ENCODE measurements at regions not wholly inside any gene's neighbourhood (a gene's known extent, or its start where the extent isn't known, plus 50 kb on each side); places are given as distances from the start of the nearest gene placed in this dataset.

DNA sequence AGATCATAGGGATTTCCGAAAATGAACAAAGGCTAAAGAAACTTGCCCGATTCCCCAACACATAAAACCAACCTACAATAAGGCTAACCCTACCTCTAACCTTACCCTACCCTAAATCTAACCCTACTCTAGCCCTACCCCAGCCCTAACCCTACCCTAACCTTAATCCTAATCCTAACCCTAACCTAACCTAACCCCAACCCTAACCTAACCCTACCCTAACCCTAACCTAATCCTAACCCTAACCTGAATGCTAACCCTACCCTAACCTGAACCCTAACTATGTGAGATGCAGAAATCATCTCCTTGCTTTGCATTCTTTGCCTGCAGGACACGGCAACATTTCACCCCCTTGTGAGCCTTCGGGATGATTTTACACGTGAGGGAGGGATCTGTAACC is 67.6 kb upstream of the SOX1 start:
- no peak for DNase-seq (ENCODE audit: low spot score)

DNA sequence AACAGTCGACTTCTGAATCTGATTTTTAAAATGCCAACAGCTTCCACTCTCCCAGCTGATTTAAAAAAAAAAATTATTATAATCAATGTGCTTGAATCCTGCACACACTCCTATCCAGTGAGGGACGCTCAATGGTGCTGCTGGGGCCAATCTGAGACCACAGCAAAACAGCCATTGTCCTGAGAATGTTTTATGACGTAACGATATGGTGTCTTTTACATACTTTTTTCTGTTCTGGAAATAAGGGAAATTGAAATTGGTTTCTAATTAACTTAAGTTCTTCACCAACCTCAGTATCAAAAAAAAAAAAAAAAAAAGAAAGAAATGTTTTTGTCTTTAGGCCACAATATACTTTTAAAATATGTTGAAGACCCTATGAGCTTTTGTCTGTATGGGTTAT is 66.1 kb upstream of the SOX1 start:
- no peak for DNase-seq (ENCODE audit: low spot score)

DNA sequence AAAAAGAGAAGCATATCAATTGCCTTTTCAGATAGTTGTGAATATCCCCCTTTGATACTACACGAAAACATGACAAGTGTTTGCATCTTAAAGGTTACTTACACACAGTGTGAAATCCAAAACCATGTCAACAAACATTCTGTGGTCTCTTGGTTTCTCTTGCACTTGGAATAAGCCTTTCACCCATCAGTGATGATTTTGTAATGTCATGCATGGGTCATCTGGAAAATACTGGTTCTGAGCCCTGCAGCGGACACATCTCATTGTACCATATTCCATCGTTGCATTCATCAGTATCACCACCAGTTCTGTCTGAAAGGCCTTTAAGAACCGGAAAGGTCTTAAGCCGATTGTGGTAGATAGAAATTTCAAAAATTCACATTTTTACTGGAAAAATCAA is 65.4 kb upstream of the SOX1 start:
- no peak for DNase-seq (ENCODE audit: low spot score)

DNA sequence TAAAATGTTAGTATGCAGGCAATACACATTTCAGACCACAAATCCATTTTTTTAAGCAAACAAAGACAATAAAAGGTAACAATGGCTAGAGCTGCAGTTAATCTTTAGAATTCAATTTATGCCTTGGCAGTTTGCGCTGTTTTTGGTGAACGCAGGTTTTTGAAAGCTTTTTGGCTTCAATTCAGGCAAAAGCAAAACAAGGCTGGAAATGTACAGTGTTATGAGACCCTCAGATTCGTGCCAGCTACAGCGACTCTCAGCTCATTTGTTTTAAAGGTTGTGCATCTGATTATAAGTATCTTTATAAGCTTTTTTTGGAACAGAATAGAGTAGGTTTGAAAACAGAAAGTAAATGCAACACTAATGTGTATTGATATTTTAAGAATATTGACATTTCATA is 63.6 kb upstream of the SOX1 start:
- DNase-seq (ENCODE audit: low spot score), result no peak

DNA sequence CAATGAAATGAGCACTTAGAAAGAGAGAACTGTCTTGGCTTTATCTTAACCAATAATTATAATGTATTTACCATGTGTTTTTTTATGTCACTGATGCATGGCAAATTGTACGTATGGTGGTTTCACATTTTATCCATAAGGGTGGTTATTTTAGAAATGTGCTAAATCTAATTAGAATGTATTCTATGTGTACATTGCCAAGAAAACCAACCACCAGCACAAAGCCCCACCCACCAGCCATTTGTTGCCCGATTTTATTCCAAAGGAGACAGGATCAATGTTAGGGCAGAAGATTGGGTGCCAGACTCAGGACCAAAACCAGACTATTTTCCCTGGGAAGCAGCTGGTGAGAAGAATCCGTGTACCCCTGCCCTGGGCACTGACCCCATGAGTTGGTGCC is 63.0 kb upstream of the SOX1 start:
- DNase-seq (ENCODE audit: low spot score), result no peak

DNA sequence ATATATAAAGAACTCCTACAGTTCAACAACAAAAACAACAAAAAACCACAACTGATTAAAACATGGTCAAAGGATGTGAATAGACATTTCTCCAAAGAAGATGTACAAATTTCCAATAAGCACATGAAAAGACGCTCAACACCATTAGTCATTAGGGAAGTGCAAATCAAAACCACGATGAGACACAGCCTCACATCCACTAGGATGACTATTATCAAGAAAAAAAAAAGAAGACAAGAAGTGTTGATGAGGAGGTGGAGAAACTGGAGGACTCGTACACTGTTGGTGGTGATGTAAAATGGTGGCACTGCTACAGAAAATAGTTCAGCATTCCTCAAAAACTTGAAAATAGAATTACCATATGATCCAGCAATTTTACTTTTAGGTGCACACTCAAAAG is 61.0 kb upstream of the SOX1 start:
- no peak for DNase-seq (ENCODE audit: low spot score)

DNA sequence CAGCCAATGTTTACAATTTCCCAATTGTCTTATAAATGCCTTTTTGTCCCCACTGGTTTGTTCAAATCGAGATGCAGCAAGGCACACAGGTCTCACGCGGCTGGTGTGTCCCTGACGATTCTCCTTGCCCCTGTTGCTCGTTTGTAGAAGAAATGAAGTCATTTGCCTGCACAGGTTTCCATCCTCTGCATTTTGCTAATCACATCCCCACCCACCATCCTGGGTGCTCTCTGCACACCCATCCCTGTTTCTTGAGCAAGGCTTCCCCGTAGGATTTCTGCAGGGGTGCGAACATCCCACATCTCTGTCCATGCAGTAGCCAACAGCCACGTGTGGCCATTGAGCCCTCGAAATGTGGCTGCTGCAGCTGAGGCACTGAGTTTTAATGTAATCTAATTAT is 59.8 kb upstream of the SOX1 start:
- DNase-seq (ENCODE audit: low spot score), result no peak

DNA sequence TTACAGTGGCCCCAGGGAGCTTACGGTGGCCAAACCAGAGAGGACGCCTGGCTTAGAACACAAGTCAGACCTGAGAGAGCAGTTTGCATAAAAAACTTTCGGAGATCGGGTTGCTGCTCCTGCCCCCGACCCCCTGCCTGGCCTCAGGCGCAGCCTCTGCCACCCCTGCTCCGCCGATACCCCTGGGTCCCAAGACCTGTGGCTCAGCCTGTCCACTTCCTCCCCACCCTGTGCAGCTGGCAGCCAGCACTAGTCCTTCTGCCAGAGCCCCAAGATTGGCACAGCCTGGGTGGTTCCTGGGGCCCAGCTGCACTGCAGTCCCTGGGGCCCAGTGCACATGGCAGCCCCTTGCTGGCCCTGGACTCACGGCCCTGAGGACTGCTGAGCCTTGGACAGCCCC is 56.2 kb upstream of the SOX1 start:
- DNase-seq (ENCODE audit: low spot score), result no peak

DNA sequence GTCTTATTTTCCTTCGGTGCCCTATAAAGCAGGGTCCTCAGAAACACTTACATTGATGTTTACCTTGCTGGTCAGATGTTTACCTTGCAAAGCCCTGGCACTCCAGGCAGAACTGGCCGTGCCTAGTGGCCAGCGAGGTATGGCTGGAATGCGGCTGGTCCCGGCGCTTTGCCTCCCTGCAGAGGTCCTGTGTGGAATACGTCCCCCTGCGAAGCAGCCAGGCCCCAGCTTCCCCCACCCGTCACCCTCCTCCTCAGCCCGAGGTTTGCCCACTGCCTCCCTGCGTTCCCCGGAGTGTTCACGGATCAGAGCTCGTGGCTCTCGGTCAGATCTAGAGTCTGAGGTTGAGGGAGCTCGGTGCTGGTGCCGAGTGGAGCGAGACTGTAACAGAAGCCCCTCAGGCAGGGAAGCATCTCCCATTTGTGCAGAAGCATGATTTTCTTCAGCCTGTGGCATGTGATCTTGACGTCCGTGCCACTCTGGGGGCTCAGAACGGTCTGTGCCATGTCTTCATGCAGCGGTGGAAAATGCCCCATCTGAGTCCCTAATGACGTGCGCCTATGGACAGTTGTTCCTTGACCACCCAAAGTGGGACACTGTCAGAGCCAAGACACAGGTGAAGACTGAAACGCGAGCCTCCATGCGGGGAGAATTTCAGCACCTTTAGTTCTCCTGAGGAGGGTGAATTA is 54.8 kb upstream of the SOX1 start:
- no peak for DNase-seq (ENCODE audit: low spot score)

DNA sequence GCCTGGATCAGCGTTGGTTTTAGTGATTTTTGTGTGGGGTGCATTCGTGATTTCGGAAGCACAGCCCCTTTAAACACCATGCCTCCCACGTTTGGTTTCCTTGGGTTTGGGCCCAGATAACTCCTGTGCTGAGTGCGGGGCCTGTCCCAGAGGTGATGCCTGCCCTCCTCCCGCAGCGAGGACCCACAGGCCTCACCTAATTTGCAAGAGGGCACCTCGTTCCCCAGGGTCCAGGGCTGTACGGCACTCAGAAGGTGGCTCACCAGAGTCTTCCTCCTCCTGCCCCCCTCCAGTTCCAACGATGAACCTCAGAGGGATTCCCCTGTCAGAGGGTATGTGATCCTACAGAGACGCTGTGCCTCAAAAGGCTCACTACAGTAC is 54.3 kb upstream of the SOX1 start:
- no peak for DNase-seq (ENCODE audit: low spot score)

DNA sequence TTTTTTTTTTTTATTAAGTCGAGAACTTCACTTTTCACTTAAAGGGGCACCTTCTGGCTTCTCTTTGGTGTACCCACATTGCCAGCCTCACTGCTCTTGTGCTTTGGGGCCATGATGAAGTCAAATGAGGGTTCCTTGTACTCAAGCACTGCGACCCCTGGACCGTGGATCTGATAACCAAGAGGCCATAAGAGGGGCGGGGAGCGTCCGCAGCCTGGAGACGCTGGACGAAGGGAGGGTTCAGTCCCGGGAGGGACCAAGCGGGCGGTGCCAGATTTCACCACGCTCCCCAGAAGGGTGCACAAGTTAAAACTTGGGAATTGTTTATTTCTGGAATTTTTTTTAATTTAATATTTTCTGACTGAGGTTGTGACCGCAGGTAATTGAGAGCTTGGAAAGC is 53.3 kb upstream of the SOX1 start:
- DNase-seq (ENCODE audit: low spot score), result no peak

DNA sequence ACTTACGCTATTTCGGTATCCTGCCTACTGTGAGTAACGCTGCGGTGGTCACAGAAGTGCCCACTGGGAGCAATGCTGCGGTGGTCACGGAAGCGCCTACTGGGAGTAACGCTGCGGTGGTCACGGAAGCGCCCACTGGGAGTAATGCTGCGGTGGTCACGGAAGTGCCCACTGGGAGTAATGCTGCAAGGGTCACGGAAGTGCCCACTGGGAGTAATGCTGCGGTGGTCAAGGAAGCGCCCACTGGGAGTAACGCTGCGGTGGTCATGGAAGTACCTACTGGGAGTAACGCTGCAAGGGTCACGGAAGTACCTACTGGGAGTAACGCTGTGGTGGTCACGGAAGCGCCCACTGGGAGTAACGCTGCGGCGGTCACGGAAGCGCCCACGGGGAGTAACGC is 52.1 kb upstream of the SOX1 start:
- no peak for DNase-seq (ENCODE audit: low spot score)
